Caco-2 (cell line): ENCODE measurements at regions not wholly inside any gene's neighbourhood (a gene's known extent, or its start where the extent isn't known, plus 50 kb on each side); places are given as distances from the start of the nearest gene placed in this dataset.

Experiments
- BruUV-seq: library from RNA; stranded (reverse); fragments of 400-500 nt; replicated peaks from 2 replicates; lab custom pipeline; 2021; lab: Mats Ljungman, UMichigan
- CTCF ChIA-PET: fragments of 300-600 bp; sonication (Branson Sonifier 250); formaldehyde crosslinking; loops from one replicate; lab custom pipeline; 2022; ENCODE audit warnings: antibody characterized with exemption; lab: Charles Lee
- POLR2A ChIA-PET: fragments of 300-600 bp; sonication (Branson Sonifier 250); formaldehyde crosslinking; loops from one replicate; lab custom pipeline; 2022; ENCODE audit warnings: antibody characterized with exemption; lab: Charles Lee
- DNase-seq, 2 experiments: peaks; one replicate each; pipeline versions ENCODE4 v3.0.0 to v3.0.0-alpha.2; 2020 to 2022
- H3K27me3 ChIP-seq: replicated peaks from 2 replicates; pipeline ENCODE4 v1.6.0; 2011; ENCODE audit warnings: low read length; ENCODE audit not compliant: control insufficient read depth, insufficient read depth
- H3K36me3 ChIP-seq: 2 replicates; pipeline ENCODE4 v1.5.1; 2011; ENCODE audit warnings: low read length; ENCODE audit not compliant: control insufficient read depth, insufficient read depth
- H3K4me1 ChIP-seq: fragments of 250-450 bp; sonication (Bioruptor Pico); 2 replicates; pipeline ENCODE4 v1.5.1; 2020; ENCODE audit warnings: mild to moderate bottlenecking
- H3K4me3 ChIP-seq: 2 replicates; pipeline ENCODE4 v1.5.1; 2011; ENCODE audit warnings: low read depth, mild to moderate bottlenecking, control low read depth, low read length
- H3K9me3 ChIP-seq: fragments of 250-450 bp; sonication (Bioruptor Pico); 2 replicates; pipeline ENCODE4 v1.5.1; 2020; ENCODE audit warnings: mild to moderate bottlenecking, moderate library complexity
- H3K27ac Mint-ChIP-seq: one replicate; pipeline ENCODE4 v1.8.0; 2022; ENCODE audit warnings: mixed read lengths; ENCODE audit not compliant: unreplicated experiment
- H3K27me3 Mint-ChIP-seq: one replicate; pipeline ENCODE4 v1.8.0; 2022; ENCODE audit warnings: mixed read lengths; ENCODE audit not compliant: insufficient read depth, unreplicated experiment
- H3K36me3 Mint-ChIP-seq: one replicate; pipeline ENCODE4 v1.8.0; 2022; ENCODE audit warnings: mild to moderate bottlenecking, mixed read lengths; ENCODE audit not compliant: insufficient read depth, unreplicated experiment
- H3K4me1 Mint-ChIP-seq: one replicate; pipeline ENCODE4 v1.8.0; 2022; ENCODE audit warnings: low read depth, mixed read lengths; ENCODE audit not compliant: unreplicated experiment
- H3K4me3 Mint-ChIP-seq: one replicate; pipeline ENCODE4 v1.8.0; 2022; ENCODE audit warnings: mild to moderate bottlenecking, moderate library complexity, mixed read lengths; ENCODE audit not compliant: unreplicated experiment
- H3K9me3 Mint-ChIP-seq: one replicate; pipeline ENCODE4 v1.8.0; 2022; ENCODE audit warnings: mixed read lengths; ENCODE audit not compliant: unreplicated experiment
- intact Hi-C: fragments of 100-400 bp; cut with micrococcal nuclease; formaldehyde crosslinking; loops from one replicate; pipeline ENCODE4 v1.10.0; 2022; ENCODE audit not compliant: unreplicated experiment
- TF ChIP-seq, protein P1 (sequence below), 2 experiments: fragments of 200-600 bp in 1 of 2; IDR thresholded peaks; 1 replicate in 1 of 2; 2 replicates in 1 of 2; pipeline versions ENCODE4 v1.5.1 to v1.8.0; 2011 to 2022; ENCODE audit warnings: antibody characterized with exemption in 1 of 2, control low read depth in 1 of 2, inconsistent platforms in 1 of 2, low read depth in 1 of 2, low read length in 1 of 2, mild to moderate bottlenecking in 1 of 2, moderate library complexity in 1 of 2; ENCODE audit not compliant: insufficient read depth in 1 of 2, severe bottlenecking in 1 of 2, unreplicated experiment in 1 of 2

DNA sequence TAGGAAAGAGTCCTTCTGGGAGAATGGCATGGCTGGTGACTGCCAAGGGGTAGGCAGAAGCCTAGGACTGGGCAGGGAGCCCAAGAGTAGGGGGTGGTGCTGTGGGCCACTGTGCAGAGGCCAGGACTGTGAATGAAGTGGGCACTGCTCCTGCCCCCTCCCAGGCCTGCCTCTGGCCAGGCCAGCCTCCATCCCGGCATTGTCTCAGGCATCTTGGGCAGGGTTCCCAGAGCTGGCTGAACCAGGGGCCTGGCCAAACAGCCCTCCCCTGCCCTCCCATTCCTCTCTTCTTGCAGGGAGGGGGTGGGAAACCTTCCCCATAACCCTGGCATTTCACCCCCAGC is 81.6 kb downstream of the MRPL14 start:
- Mint-ChIP-seq H3K27me3 (no peaks in the 10 kb centered on the region), H3K4me3 (no peak overlapping the region), H3K27ac (no peak overlapping the region), H3K36me3 (no peaks in the 10 kb centered on the region), H3K9me3 (no peaks in the 10 kb centered on the region), H3K4me1 (peaks cover 6% of the 10 kb centered on the region)
- DNase-seq: no peak
- no peak overlapping the region for H3K4me3 ChIP-seq
- intact Hi-C loops: no loop called here
- BruUV-seq: no TSS peak
- CTCF ChIA-PET: no interaction called here
- H3K27me3 ChIP-seq: no peaks in the 10 kb centered on the region
- H3K4me1 ChIP-seq: peaks cover 36% of the 10 kb centered on the region
- H3K9me3 ChIP-seq: no peaks in the 10 kb centered on the region
- H3K36me3 ChIP-seq: no peaks in the 10 kb centered on the region
- POLR2A ChIA-PET: no interaction called here
- TF ChIP-seq, protein P1, sequence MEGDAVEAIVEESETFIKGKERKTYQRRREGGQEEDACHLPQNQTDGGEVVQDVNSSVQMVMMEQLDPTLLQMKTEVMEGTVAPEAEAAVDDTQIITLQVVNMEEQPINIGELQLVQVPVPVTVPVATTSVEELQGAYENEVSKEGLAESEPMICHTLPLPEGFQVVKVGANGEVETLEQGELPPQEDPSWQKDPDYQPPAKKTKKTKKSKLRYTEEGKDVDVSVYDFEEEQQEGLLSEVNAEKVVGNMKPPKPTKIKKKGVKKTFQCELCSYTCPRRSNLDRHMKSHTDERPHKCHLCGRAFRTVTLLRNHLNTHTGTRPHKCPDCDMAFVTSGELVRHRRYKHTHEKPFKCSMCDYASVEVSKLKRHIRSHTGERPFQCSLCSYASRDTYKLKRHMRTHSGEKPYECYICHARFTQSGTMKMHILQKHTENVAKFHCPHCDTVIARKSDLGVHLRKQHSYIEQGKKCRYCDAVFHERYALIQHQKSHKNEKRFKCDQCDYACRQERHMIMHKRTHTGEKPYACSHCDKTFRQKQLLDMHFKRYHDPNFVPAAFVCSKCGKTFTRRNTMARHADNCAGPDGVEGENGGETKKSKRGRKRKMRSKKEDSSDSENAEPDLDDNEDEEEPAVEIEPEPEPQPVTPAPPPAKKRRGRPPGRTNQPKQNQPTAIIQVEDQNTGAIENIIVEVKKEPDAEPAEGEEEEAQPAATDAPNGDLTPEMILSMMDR (IDR thresholded peaks at IDR 0.05; ENCODE audit: insufficient read depth in 1 of 2, low read depth in 1 of 2, low read length in 1 of 2, severe bottlenecking in 1 of 2, unreplicated experiment in 1 of 2): no peak

DNA sequence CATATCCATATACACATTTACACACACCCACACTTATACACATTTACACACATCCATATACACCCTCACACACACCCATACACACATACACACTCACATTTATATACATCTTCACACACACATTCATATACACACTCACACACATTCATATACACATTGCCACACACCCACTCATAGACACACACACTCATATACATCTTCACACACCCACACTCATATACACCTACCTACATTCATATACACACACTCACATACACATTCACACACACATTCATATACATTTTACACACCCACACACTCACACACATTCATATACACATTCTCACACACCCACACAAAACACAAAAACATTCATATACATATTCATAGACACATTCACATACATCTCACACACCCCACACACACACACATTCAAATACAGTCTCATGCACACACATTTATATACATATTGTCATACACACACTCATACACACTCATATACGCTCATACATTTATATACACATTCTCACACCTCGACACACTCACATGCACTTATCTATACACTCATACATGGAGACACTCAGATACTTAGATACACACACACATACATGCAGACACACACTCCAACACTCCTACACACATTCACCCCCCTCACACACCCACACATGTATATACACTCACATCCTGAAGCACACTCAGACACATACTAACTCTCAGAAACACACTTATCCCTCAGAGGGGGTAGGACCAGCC is 82.1 kb downstream of the MRPL14 start:
- peaks cover 6% of the 10 kb centered on the region for H3K4me1 Mint-ChIP-seq
- no TSS peak for BruUV-seq
- H3K4me3 Mint-ChIP-seq: no peak overlapping the region
- H3K27me3 ChIP-seq: no peaks in the 10 kb centered on the region
- H3K27ac Mint-ChIP-seq: no peak overlapping the region
- CTCF ChIA-PET: no interaction called here
- no peaks in the 10 kb centered on the region for H3K27me3 Mint-ChIP-seq
- no peak for DNase-seq
- H3K36me3 ChIP-seq: no peaks in the 10 kb centered on the region
- POLR2A ChIA-PET: no interaction called here
- intact Hi-C loops: loop anchor here (5.0 kb wide), 1 partner anchor 38 kb away; no protein-coding TSS in a partner anchor
- H3K9me3 ChIP-seq: no peaks in the 10 kb centered on the region
- H3K4me1 ChIP-seq: peaks cover 36% of the 10 kb centered on the region
- no peaks in the 10 kb centered on the region for H3K9me3 Mint-ChIP-seq
- TF ChIP-seq, protein P1 (IDR thresholded peaks at IDR 0.05; ENCODE audit: insufficient read depth in 1 of 2, low read depth in 1 of 2, low read length in 1 of 2, severe bottlenecking in 1 of 2, unreplicated experiment in 1 of 2): no peak
- H3K4me3 ChIP-seq: no peak overlapping the region
- no peaks in the 10 kb centered on the region for H3K36me3 Mint-ChIP-seq

DNA sequence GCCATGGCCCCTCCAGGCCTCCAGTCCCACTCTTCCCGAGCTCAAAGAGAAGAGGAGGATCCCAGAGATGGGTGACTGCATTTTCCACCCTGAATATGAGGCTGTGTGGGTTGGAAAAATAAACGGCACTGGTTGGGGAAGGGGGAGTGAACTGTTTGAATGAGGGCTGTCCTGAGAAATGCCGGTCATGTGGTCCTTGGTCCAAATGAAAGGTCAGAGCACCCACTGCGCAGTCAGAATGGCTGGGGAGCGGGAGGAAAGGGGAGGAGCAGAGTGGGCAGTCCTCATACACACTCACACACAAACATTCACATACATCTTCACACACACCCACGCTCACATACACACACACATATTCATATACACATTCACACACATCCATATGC is 83.1 kb downstream of the MRPL14 start:
- peaks cover 32% of the 10 kb centered on the region for H3K4me1 ChIP-seq
- POLR2A ChIA-PET: interaction anchor here (0.7 kb wide), 1 partner anchor 103 kb away, joined by 3 read pairs; no protein-coding TSS in a partner anchor
- H3K9me3 Mint-ChIP-seq: no peaks in the 10 kb centered on the region
- H3K27me3 ChIP-seq: no peaks in the 10 kb centered on the region
- TF ChIP-seq, protein P1 (IDR thresholded peaks at IDR 0.05; ENCODE audit: insufficient read depth in 1 of 2, low read depth in 1 of 2, low read length in 1 of 2, severe bottlenecking in 1 of 2, unreplicated experiment in 1 of 2): no peak
- H3K4me3 ChIP-seq: no peak overlapping the region
- no peak overlapping the region for H3K4me3 Mint-ChIP-seq
- H3K4me1 Mint-ChIP-seq: peaks cover 3% of the 10 kb centered on the region
- no peaks in the 10 kb centered on the region for H3K27me3 Mint-ChIP-seq
- H3K27ac Mint-ChIP-seq: no peak overlapping the region
- H3K36me3 Mint-ChIP-seq: no peaks in the 10 kb centered on the region
- BruUV-seq: no TSS peak
- intact Hi-C loops: loop anchor here (5.0 kb wide), 1 partner anchor 37 kb away; no protein-coding TSS in a partner anchor
- CTCF ChIA-PET: no interaction called here
- DNase-seq: no peak
- no peaks in the 10 kb centered on the region for H3K36me3 ChIP-seq
- H3K9me3 ChIP-seq: no peaks in the 10 kb centered on the region
